Hepatocyte (in vitro differentiated cells): ENCODE measurements at regions not wholly inside any gene's neighbourhood (a gene's known extent, or its start where the extent isn't known, plus 50 kb on each side); places are given as distances from the start of the nearest gene placed in this dataset.

Experiments
- EZH2 ChIP-seq: fragments of 200-600 bp; sonication (generic); IDR thresholded peaks from 2 replicates; pipeline ENCODE4 v1.6.1; 2016; ENCODE audit warnings: antibody characterized with exemption, mild to moderate bottlenecking, borderline replicate concordance
- TF ChIP-seq, protein P1 (sequence below): fragments of 200-600 bp; sonication (generic); IDR thresholded peaks from 2 replicates; pipeline ENCODE4 v1.5.1; 2016; ENCODE audit warnings: antibody characterized with exemption, mild to moderate bottlenecking; ENCODE audit not compliant: poor library complexity

DNA sequence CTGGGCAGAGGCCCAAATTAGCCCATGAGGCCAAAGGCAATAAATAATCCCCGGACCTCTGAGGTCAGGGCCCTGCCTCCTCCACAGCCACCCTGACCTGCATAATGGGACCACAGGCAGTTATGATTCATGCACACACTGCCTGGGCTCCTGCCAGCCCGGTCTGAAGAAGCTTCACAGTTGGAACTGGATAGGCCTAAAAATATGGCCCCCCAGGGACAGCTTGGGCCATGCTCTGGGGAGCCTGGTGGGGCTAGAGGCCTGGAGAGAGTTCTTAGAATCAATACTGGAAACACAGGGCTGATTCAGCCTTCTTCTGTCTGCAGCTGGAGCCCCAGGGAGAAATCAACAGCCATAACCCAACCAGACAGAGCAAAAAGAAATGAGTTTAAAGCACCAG is 112.8 kb upstream of the CADM1 start:
- TF ChIP-seq, protein P1, sequence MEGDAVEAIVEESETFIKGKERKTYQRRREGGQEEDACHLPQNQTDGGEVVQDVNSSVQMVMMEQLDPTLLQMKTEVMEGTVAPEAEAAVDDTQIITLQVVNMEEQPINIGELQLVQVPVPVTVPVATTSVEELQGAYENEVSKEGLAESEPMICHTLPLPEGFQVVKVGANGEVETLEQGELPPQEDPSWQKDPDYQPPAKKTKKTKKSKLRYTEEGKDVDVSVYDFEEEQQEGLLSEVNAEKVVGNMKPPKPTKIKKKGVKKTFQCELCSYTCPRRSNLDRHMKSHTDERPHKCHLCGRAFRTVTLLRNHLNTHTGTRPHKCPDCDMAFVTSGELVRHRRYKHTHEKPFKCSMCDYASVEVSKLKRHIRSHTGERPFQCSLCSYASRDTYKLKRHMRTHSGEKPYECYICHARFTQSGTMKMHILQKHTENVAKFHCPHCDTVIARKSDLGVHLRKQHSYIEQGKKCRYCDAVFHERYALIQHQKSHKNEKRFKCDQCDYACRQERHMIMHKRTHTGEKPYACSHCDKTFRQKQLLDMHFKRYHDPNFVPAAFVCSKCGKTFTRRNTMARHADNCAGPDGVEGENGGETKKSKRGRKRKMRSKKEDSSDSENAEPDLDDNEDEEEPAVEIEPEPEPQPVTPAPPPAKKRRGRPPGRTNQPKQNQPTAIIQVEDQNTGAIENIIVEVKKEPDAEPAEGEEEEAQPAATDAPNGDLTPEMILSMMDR = no peak
- TF ChIP-seq EZH2 = no peak
